Ovary (tissue), 3 donors: ENCODE measurements at regions not wholly inside any gene's neighbourhood (a gene's known extent, or its start where the extent isn't known, plus 50 kb on each side); places are given as distances from the start of the nearest gene placed in this dataset.

Experiments used
- CTCF ChIP-seq, 3 donors: fragments of 450-650 bp in 2 of 3; fragments of 200-600 bp in 1 of 3; IDR thresholded peaks; one replicate each; pipeline versions ENCODE4 v1.5.1 to v1.8.0; 2016 to 2022; ENCODE audit warnings: antibody characterized with exemption in 3 of 3, mild to moderate bottlenecking in 1 of 3
- EP300 ChIP-seq: sonication (generic); formaldehyde crosslinking; IDR thresholded peaks from one replicate; pipeline ENCODE4 v1.6.1; 2017; ENCODE audit warnings: antibody characterized with exemption
- donor health status: DM: no; HTN: no; CAD: no.

DNA sequence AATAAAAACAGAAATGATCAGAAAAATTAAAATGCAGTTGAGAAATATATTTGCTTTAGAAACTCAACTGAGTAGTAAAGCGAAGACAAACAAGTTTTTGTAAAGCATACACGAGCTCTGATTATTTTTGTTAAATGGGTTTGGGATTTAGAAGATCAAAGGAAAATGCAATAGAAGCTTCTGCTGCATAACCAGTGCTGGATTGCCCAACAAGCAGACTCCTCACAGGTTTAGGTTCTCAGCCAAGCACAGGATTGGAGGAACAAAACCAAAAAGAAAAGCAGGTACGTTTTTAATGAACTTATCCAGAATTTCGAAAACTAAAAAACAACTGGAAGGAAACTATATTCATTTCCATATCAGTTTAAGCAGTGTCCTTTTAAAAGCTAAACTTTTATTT lies 423.8 kb downstream of the TMEM161B start:
- TF ChIP-seq EP300: no peak
- no peak for TF ChIP-seq CTCF (IDR thresholded peaks at IDR 0.05)
